NCI-H2107 treated with DMSO at 0.1 percent for 48 hours (cell line): ENCODE measurements at regions not wholly inside any gene's neighbourhood (a gene's known extent, or its start where the extent isn't known, plus 50 kb on each side); places are given as distances from the start of the nearest gene placed in this dataset.
"Not testable (repeated sequence)": the region's sequence is repeated elsewhere in the genome, so short reads cannot be mapped to it uniquely, and the experiment has no call there.

Experiments
- DNase-seq: peaks from one replicate; lab custom pipeline; 2025; ENCODE audit not compliant: unreplicated experiment; lab: John Stamatoyannopoulos, UW

GRCh38 chr11:19628018-19628417 lies 84.6 kb upstream of the NAV2 start:
- no peak for DNase-seq

GRCh38 chr11:19627566-19627965 lies 85.1 kb upstream of the NAV2 start:
- DNase-seq: no peak

- no peak for DNase-seq
Measured at GRCh38 chr11:19625438-19625837, 87.2 kb upstream of the NAV2 start.

- no peak for DNase-seq
Measured at GRCh38 chr11:19617696-19618523, 94.7 kb upstream of the NAV2 start.

- DNase-seq: no peak
Measured at GRCh38 chr11:19615341-19616183, 97.1 kb upstream of the NAV2 start.

GRCh38 chr11:19614370-19614940 lies 98.2 kb upstream of the NAV2 start:
- DNase-seq: no peak

GRCh38 chr11:19612025-19612424 lies 100.6 kb upstream of the NAV2 start:
- DNase-seq: not testable (repeated sequence)

- DNase-seq: no peak
Measured at GRCh38 chr11:19607656-19608360, 104.8 kb upstream of the NAV2 start.

GRCh38 chr11:19606856-19607655 lies 105.6 kb upstream of the NAV2 start:
- DNase-seq: no peak

GRCh38 chr11:19605520-19606371 lies 106.9 kb upstream of the NAV2 start:
- peak; percentile 7 for DNase-seq

GRCh38 chr11:19604679-19605375 lies 107.8 kb upstream of the NAV2 start:
- no peak for DNase-seq

- DNase-seq: no peak
Measured at GRCh38 chr11:19603771-19604170, 108.9 kb upstream of the NAV2 start.

- DNase-seq: no peak
Measured at GRCh38 chr11:19602891-19603290, 109.7 kb upstream of the NAV2 start.

- no peak for DNase-seq
Measured at GRCh38 chr11:19602406-19602805, 110.2 kb upstream of the NAV2 start.

- DNase-seq: no peak
Measured at GRCh38 chr11:19601235-19601634, 111.4 kb upstream of the NAV2 start.

- no peak for DNase-seq
Measured at GRCh38 chr11:19599681-19600080, 113.0 kb upstream of the NAV2 start.

- DNase-seq: no peak
Measured at GRCh38 chr11:19598876-19599486, 113.7 kb upstream of the NAV2 start.

- DNase-seq: no peak
Measured at GRCh38 chr11:19598456-19598855, 114.2 kb upstream of the NAV2 start.
